Trophoblast cell (in vitro differentiated cells and primary cell): ENCODE measurements at regions not wholly inside any gene's neighbourhood (a gene's known extent, or its start where the extent isn't known, plus 50 kb on each side); places are given as distances from the start of the nearest gene placed in this dataset.

ENCODE experiments used
- DNase-seq, 2 donors: peaks; one replicate each; pipeline ENCODE4 v3.0.0-alpha.2; 2016
- H2AFZ ChIP-seq: 2 replicates; pipeline ENCODE4 v1.6.1; 2013; ENCODE audit warnings: low read length, moderate library complexity, mild to moderate bottlenecking; ENCODE audit not compliant: insufficient read depth, poor library complexity
- H2AK5ac ChIP-seq: 2 replicates; pipeline ENCODE4 v1.6.1; 2013; ENCODE audit warnings: mild to moderate bottlenecking, low read length
- H2BK120ac ChIP-seq: 2 replicates; pipeline ENCODE4 v1.6.1; 2013; ENCODE audit warnings: low read length, mild to moderate bottlenecking, moderate library complexity; ENCODE audit not compliant: insufficient read depth, poor library complexity
- H2BK12ac ChIP-seq: 2 replicates; pipeline ENCODE4 v1.6.1; 2013; ENCODE audit warnings: mild to moderate bottlenecking, low read length, moderate library complexity
- H2BK5ac ChIP-seq: 2 replicates; pipeline ENCODE4 v1.6.1; 2013; ENCODE audit warnings: low read length, low read depth, moderate library complexity, mild to moderate bottlenecking; ENCODE audit not compliant: poor library complexity
- H3K14ac ChIP-seq: 2 replicates; pipeline ENCODE4 v1.6.1; 2013; ENCODE audit warnings: mild to moderate bottlenecking, low read length
- H3K18ac ChIP-seq: 2 replicates; pipeline ENCODE4 v1.6.1; 2013; ENCODE audit warnings: mild to moderate bottlenecking, low read length
- H3K23ac ChIP-seq: 2 replicates; pipeline ENCODE4 v1.6.1; 2013; ENCODE audit warnings: low read length
- H3K27ac ChIP-seq: 2 replicates; pipeline ENCODE4 v1.5.1; 2013; ENCODE audit warnings: low read depth, mild to moderate bottlenecking, inconsistent platforms, low read length, moderate library complexity
- H3K27me3 ChIP-seq: 2 replicates; pipeline ENCODE4 v1.6.1; 2013; ENCODE audit warnings: inconsistent platforms, mild to moderate bottlenecking, low read length, moderate library complexity; ENCODE audit not compliant: insufficient read depth
- H3K36me3 ChIP-seq, 2 experiments: 1 replicate in 1 of 2; 2 replicates in 1 of 2; pipeline ENCODE4 v1.6.1; 2013; ENCODE audit warnings: low read length in 2 of 2, mild to moderate bottlenecking in 2 of 2, moderate library complexity in 1 of 2; ENCODE audit not compliant: insufficient read depth in 2 of 2, control insufficient read depth in 1 of 2
- H3K4ac ChIP-seq: 2 replicates; pipeline ENCODE4 v1.6.1; 2013; ENCODE audit warnings: low read depth, mild to moderate bottlenecking, low read length, moderate library complexity
- H3K4me1 ChIP-seq, 2 experiments: 1 replicate in 1 of 2; 2 replicates in 1 of 2; pipeline ENCODE4 v1.6.1; 2013; ENCODE audit warnings: low read length in 2 of 2, mild to moderate bottlenecking in 2 of 2, moderate library complexity in 1 of 2; ENCODE audit not compliant: insufficient read depth in 2 of 2, control insufficient read depth in 1 of 2
- H3K4me2 ChIP-seq: 2 replicates; pipeline ENCODE4 v1.6.1; 2013; ENCODE audit warnings: inconsistent platforms, mild to moderate bottlenecking, low read length, moderate library complexity
- H3K4me3 ChIP-seq: 2 replicates; pipeline ENCODE4 v1.5.1; 2013; ENCODE audit warnings: mild to moderate bottlenecking, low read depth, low read length, inconsistent platforms
- H3K79me1 ChIP-seq: one replicate; pipeline ENCODE4 v1.6.1; 2013; ENCODE audit warnings: low read length
- H3K79me2 ChIP-seq: 2 replicates; pipeline ENCODE4 v1.6.1; 2013; ENCODE audit warnings: low read length, mild to moderate bottlenecking; ENCODE audit not compliant: control insufficient read depth, insufficient read depth, poor library complexity
- H3K9ac ChIP-seq: 2 replicates; pipeline ENCODE4 v1.6.1; 2013; ENCODE audit warnings: mild to moderate bottlenecking, low read length
- H3K9me3 ChIP-seq: 2 replicates; pipeline ENCODE4 v1.6.1; 2013; ENCODE audit warnings: low read depth, mild to moderate bottlenecking, control low read depth, inconsistent platforms, low read length; ENCODE audit not compliant: insufficient read depth
- H4K12ac ChIP-seq: 2 replicates; pipeline ENCODE4 v1.6.1; 2013; ENCODE audit warnings: low read depth, mild to moderate bottlenecking, low read length, moderate library complexity
- H4K8ac ChIP-seq: 2 replicates; pipeline ENCODE4 v1.6.1; 2013; ENCODE audit warnings: low read depth, mild to moderate bottlenecking, low read length, moderate library complexity
- H4K91ac ChIP-seq: one replicate; pipeline ENCODE4 v1.6.1; 2013; ENCODE audit warnings: low read depth, mild to moderate bottlenecking, low read length, moderate library complexity
- whole genome bisulfite sequencing: extraction: QIAGEN DNeasy Blood & Tissue Kit; methylation state at CpG from one replicate; pipeline ENCODE4 v1.1.7; 2013; ENCODE audit warnings: missing lambda C conversion rate; ENCODE audit not compliant: insufficient read length, insufficient coverage; ENCODE audit errors: extremely low coverage; 5-methylcytosine and 5-hydroxymethylcytosine counted together

DNA sequence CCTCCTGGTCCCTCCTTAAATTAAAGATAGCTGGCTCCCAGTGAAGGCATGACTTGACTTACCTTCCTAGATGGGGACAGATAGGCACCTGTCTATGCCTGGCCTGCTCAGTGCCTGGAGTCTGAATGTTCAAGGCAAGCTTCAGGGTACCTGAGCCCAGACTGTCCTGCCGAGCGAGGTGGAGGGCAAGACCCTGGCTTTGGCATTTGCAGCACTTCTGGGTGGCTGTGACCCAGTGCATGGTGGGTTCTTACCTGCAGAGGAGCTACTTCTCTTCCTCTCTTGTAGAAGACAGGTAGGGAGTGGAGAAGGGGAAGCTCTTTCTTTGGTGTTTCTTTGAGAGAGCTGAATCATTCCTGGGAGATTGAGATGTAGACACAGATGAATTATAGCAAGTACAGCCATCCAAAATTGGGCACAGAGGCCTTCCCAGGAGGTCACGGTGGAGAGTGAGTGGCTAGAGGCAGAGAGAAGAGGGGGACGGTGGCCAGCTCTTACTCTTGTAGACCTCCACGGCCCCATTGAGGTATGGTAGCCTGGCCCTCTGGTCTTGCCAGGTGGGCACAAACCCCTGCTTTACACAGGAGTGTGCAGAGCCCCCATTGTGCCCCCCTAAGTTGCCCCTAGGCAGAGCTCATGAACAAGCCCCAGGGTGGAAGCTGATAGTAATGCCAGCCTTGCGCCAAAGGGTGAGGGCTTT, 402.5 kb upstream of the TPM1 start:
- WGBS = no CpG with 5 or more reads among the region's 6 CpGs
- H3K4ac ChIP-seq = peak overlapping the region; percentile 28

GRCh38 chr15:62641825-62642224, 400.7 kb upstream of the TPM1 start:
- H3K27me3 ChIP-seq = no peaks in the 10 kb centered on the region
- H2BK5ac ChIP-seq = no peak overlapping the region
- no peak overlapping the region for H4K8ac ChIP-seq
- H2BK120ac ChIP-seq = no peak overlapping the region
- no peak overlapping the region for H3K18ac ChIP-seq
- peaks cover 5% of the 10 kb centered on the region for H3K79me1 ChIP-seq
- no peak overlapping the region for H2BK12ac ChIP-seq
- no CpG with 5 or more reads among the region's 3 CpGs for WGBS
- H4K91ac ChIP-seq = no peak overlapping the region
- no peak overlapping the region for H3K23ac ChIP-seq
- peaks cover 8% of the 10 kb centered on the region in 2 experiments for H3K4me1 ChIP-seq
- no peak overlapping the region for H3K27ac ChIP-seq
- H3K36me3 ChIP-seq = peaks cover 0 to 2% of the 10 kb centered on the region in 2 experiments
- H3K4me3 ChIP-seq = no peak overlapping the region
- H4K12ac ChIP-seq = no peak overlapping the region
- no peak overlapping the region for H2AK5ac ChIP-seq
- H3K4ac ChIP-seq = no peak overlapping the region
- no peak for DNase-seq
- H3K4me2 ChIP-seq = no peak overlapping the region
- peaks cover 4% of the 10 kb centered on the region for H3K79me2 ChIP-seq
- H3K9ac ChIP-seq = no peak overlapping the region
- H3K14ac ChIP-seq = no peak overlapping the region
- H3K9me3 ChIP-seq = no peaks in the 10 kb centered on the region
- no peak overlapping the region for H2AFZ ChIP-seq

More for the DNA sequence above, 402.5 kb upstream of the TPM1 start:
- no peak for DNase-seq
- no peak overlapping the region for H4K12ac ChIP-seq
- no peak overlapping the region for H3K14ac ChIP-seq
- no peaks in the 10 kb centered on the region for H3K9me3 ChIP-seq
- no peak overlapping the region for H2AFZ ChIP-seq
- peak overlapping the region; percentile 25 for H3K18ac ChIP-seq
- H3K4me3 ChIP-seq = no peak overlapping the region
- no peak overlapping the region for H2BK5ac ChIP-seq
- peaks cover 8 to 13% of the 10 kb centered on the region in 2 experiments for H3K4me1 ChIP-seq
- H3K23ac ChIP-seq = no peak overlapping the region
- H3K4me2 ChIP-seq = no peak overlapping the region
- H4K91ac ChIP-seq = peak overlapping the region; percentile 10
- no peak overlapping the region for H3K27ac ChIP-seq
- H3K79me1 ChIP-seq = peaks cover 5% of the 10 kb centered on the region
- peaks cover 4% of the 10 kb centered on the region for H3K79me2 ChIP-seq
- H2BK120ac ChIP-seq = no peak overlapping the region
- no peak overlapping the region for H2AK5ac ChIP-seq
- H4K8ac ChIP-seq = no peak overlapping the region
- peak overlapping the region; percentile 17 for H2BK12ac ChIP-seq
- H3K9ac ChIP-seq = no peak overlapping the region
- no peaks in the 10 kb centered on the region for H3K36me3 ChIP-seq
- H3K27me3 ChIP-seq = no peaks in the 10 kb centered on the region

DNA sequence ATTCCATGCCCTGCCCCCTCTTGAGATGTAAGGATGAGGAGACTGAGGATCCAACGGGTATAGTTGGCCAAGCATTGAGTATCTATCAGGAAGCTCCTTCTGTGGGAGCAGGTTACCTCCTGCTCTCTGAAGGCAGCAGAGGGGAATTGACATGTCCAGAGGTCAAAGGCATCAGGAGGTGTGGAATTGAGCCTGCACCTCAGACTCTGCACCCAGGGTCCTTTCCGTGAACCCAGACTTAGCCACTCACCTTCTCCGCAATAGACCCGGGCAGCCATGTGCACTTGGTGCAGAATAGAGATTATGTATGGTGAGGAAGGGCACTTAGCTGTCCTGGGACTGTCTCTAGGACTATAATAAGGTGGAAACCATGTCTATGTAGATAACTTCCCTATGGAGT, 399.0 kb upstream of the TPM1 start:
- no peak overlapping the region for H3K23ac ChIP-seq
- H3K4ac ChIP-seq = no peak overlapping the region
- no peak overlapping the region for H3K4me2 ChIP-seq
- no peak overlapping the region for H3K9ac ChIP-seq
- no peak overlapping the region for H2BK120ac ChIP-seq
- no peaks in the 10 kb centered on the region for H3K27me3 ChIP-seq
- H3K79me1 ChIP-seq = no peaks in the 10 kb centered on the region
- peaks cover 0 to 3% of the 10 kb centered on the region in 2 experiments for H3K36me3 ChIP-seq
- H2BK5ac ChIP-seq = no peak overlapping the region
- peaks cover 0 to 3% of the 10 kb centered on the region in 2 experiments for H3K4me1 ChIP-seq
- no peak overlapping the region for H4K91ac ChIP-seq
- H3K79me2 ChIP-seq = peaks cover 4% of the 10 kb centered on the region
- no peak overlapping the region for H2AFZ ChIP-seq
- H3K14ac ChIP-seq = no peak overlapping the region
- no peak for DNase-seq
- WGBS = no CpG with 5 or more reads among the region's 4 CpGs
- no peak overlapping the region for H3K4me3 ChIP-seq
- H3K9me3 ChIP-seq = no peaks in the 10 kb centered on the region
- no peak overlapping the region for H4K8ac ChIP-seq
- H3K18ac ChIP-seq = peak overlapping the region; percentile 23
- peak overlapping the region; percentile 2 for H2BK12ac ChIP-seq
- peak overlapping the region; percentile 23 for H2AK5ac ChIP-seq
- H4K12ac ChIP-seq = no peak overlapping the region
- H3K27ac ChIP-seq = no peak overlapping the region

- no peak overlapping the region for H3K4me2 ChIP-seq
- no peak overlapping the region for H3K27ac ChIP-seq
- H3K18ac ChIP-seq = peak overlapping the region; percentile 12
- H3K4me3 ChIP-seq = no peak overlapping the region
- no peak overlapping the region for H3K9ac ChIP-seq
- H4K12ac ChIP-seq = no peak overlapping the region
- no peak overlapping the region for H4K8ac ChIP-seq
- no peaks in the 10 kb centered on the region for H3K9me3 ChIP-seq
- H3K79me1 ChIP-seq = peaks cover under 1% of the 10 kb centered on the region
- no peak overlapping the region for H3K23ac ChIP-seq
- no peak overlapping the region for H2AFZ ChIP-seq
- H3K36me3 ChIP-seq = peaks cover 0 to 3% of the 10 kb centered on the region in 2 experiments
- H3K14ac ChIP-seq = no peak overlapping the region
- no peak overlapping the region for H4K91ac ChIP-seq
- H3K27me3 ChIP-seq = no peaks in the 10 kb centered on the region
- DNase-seq = no peak
- WGBS = no CpG with 5 or more reads among the region's 7 CpGs
- H2BK120ac ChIP-seq = no peak overlapping the region
- no peak overlapping the region for H3K4ac ChIP-seq
- peaks cover 4% of the 10 kb centered on the region for H3K79me2 ChIP-seq
- peaks cover 1 to 4% of the 10 kb centered on the region in 2 experiments for H3K4me1 ChIP-seq
- H2AK5ac ChIP-seq = no peak overlapping the region
- no peak overlapping the region for H2BK5ac ChIP-seq
- H2BK12ac ChIP-seq = peak overlapping the region; percentile 6
These were observed 398.2 kb upstream of the TPM1 start for GRCh38 chr15:62644216-62644888.
